ENCODE measurements at regions not wholly inside any gene's neighbourhood (a gene's known extent, or its start where the extent isn't known, plus 50 kb on each side); places are given as distances from the start of the nearest gene placed in this dataset.

DNA sequence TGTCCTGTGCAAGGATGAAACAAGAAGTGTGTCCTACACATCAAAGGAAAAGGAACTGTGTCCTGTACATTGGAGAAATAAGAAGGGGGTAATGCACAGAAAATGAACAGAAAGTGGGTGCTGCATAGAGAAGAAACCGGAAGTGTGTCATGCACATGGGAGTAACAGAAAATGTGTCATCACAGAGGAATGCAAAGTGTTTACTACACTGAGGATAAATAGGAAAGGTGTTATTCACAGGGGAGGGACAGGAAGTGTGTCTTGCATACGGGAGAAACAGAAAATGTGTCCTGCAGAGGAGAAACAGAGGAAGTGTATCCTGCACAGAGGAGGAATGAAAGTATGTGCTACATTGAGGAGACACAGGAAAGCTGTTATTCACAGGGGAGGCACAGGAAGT lies 834.9 kb downstream of the CDY2B start:
- H3K27me3 Mint-ChIP-seq = no peaks in the 10 kb centered on the region
- Histone ChIP-seq H3K4me1 (ENCODE audit: insufficient read depth, low read length) (no peaks in the 10 kb centered on the region), H3K9me3 (ENCODE audit: control insufficient read depth in 1 of 2, insufficient read depth in 1 of 2, low read length in 2 of 2) (peaks cover 0 to 16% of the 10 kb centered on the region in 2 experiments), H3K27me3 (ENCODE audit: control insufficient read depth in 1 of 2, insufficient read depth in 2 of 2, low read length in 2 of 2) (no peaks in the 10 kb centered on the region), H3K27ac (ENCODE audit: low read depth in 1 of 2, low read length in 2 of 2) (no peak overlapping the region), H3K4me3 (ENCODE audit: low read length) (no peak overlapping the region), H3K36me3 (ENCODE audit: insufficient read depth, low read length) (no peaks in the 10 kb centered on the region)
- H3K4me1 Mint-ChIP-seq (ENCODE audit: low read depth) = peaks cover 7% of the 10 kb centered on the region
- H3K36me3 Mint-ChIP-seq (ENCODE audit: low read depth) = peaks cover 8% of the 10 kb centered on the region
- intact Hi-C loops (cut with DNase I, micrococcal nuclease) = no loop called here
- H3K4me3 Mint-ChIP-seq = no peak overlapping the region
- ATAC-seq (ENCODE audit: poor library complexity) (no peak), DNase-seq (no peak)
- TF ChIP-seq, protein P1, sequence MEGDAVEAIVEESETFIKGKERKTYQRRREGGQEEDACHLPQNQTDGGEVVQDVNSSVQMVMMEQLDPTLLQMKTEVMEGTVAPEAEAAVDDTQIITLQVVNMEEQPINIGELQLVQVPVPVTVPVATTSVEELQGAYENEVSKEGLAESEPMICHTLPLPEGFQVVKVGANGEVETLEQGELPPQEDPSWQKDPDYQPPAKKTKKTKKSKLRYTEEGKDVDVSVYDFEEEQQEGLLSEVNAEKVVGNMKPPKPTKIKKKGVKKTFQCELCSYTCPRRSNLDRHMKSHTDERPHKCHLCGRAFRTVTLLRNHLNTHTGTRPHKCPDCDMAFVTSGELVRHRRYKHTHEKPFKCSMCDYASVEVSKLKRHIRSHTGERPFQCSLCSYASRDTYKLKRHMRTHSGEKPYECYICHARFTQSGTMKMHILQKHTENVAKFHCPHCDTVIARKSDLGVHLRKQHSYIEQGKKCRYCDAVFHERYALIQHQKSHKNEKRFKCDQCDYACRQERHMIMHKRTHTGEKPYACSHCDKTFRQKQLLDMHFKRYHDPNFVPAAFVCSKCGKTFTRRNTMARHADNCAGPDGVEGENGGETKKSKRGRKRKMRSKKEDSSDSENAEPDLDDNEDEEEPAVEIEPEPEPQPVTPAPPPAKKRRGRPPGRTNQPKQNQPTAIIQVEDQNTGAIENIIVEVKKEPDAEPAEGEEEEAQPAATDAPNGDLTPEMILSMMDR (IDR thresholded peaks at IDR 0.05) = no peak
- CTCF ChIA-PET = no interaction called here
- H3K9me3 Mint-ChIP-seq = peaks cover 12% of the 10 kb centered on the region
- POLR2A ChIA-PET = no interaction called here
- H3K27ac Mint-ChIP-seq = no peak overlapping the region

DNA sequence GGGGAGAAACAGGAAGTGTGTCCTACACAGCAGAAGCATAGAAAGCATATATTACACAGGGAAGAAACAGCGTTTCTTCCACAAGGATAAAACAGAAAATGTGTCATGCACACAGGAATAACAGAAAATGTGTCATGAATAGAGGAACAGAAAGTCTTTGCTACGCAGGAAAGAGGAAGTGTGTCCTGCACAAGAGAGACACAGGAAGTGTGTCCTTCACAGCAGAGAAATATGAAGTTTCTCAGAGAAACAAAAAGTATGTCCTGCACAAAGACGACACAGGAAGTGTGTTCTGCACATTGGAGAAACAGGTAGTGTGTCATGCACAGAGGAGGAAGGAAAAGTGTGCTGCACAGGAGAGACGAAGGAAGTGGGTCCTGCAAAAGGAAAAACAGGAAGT lies 835.3 kb downstream of the CDY2B start:
- H3K27ac Mint-ChIP-seq = no peak overlapping the region
- H3K9me3 Mint-ChIP-seq = peaks cover 12% of the 10 kb centered on the region

DNA sequence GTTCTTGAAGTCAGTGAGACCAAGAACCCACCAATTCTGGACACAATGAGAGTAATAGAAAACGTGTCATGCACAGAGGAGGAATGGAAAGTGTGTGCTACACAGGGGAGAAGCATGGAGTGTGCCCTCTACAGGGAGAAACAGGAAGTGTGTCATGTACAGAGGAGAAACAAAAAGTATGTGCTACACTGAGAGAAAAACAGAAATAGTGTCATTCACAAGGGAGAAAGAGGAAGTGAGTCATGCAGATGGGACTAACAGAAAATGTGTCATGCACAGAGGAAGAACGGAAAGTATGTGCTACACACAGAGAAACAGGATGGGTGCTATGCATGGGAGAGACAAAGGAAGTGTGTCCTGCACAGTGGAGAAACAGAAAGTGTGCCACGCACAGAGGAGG lies 835.7 kb downstream of the CDY2B start:
- Histone ChIP-seq H3K9me3 (ENCODE audit: control insufficient read depth in 1 of 2, insufficient read depth in 1 of 2, low read length in 2 of 2) (peaks cover 0 to 16% of the 10 kb centered on the region in 2 experiments), H3K4me1 (ENCODE audit: insufficient read depth, low read length) (no peaks in the 10 kb centered on the region), H3K27ac (ENCODE audit: low read depth in 1 of 2, low read length in 2 of 2) (no peak overlapping the region), H3K36me3 (ENCODE audit: insufficient read depth, low read length) (no peaks in the 10 kb centered on the region), H3K4me3 (ENCODE audit: low read length) (no peak overlapping the region), H3K27me3 (ENCODE audit: control insufficient read depth in 1 of 2, insufficient read depth in 2 of 2, low read length in 2 of 2) (no peaks in the 10 kb centered on the region)
- ATAC-seq (ENCODE audit: poor library complexity) (no peak), DNase-seq (no peak)
- Mint-ChIP-seq H3K9me3 (peaks cover 12% of the 10 kb centered on the region), H3K27me3 (no peaks in the 10 kb centered on the region), H3K4me1 (ENCODE audit: low read depth) (peaks cover 7% of the 10 kb centered on the region), H3K36me3 (ENCODE audit: low read depth) (peaks cover 8% of the 10 kb centered on the region), H3K27ac (no peak overlapping the region), H3K4me3 (no peak overlapping the region)
- POLR2A ChIA-PET = no interaction called here
- CTCF ChIA-PET = no interaction called here
- intact Hi-C loops (cut with DNase I, micrococcal nuclease) = no loop called here
- TF ChIP-seq, protein P1 (IDR thresholded peaks at IDR 0.05) = no peak

More for the DNA sequence above, 835.3 kb downstream of the CDY2B start:
- Mint-ChIP-seq H3K4me1 (ENCODE audit: low read depth) (peaks cover 7% of the 10 kb centered on the region), H3K36me3 (ENCODE audit: low read depth) (peaks cover 8% of the 10 kb centered on the region), H3K4me3 (no peak overlapping the region), H3K27me3 (no peaks in the 10 kb centered on the region)
- peaks cover 0 to 16% of the 10 kb centered on the region in 2 experiments for H3K9me3 ChIP-seq (ENCODE audit: control insufficient read depth in 1 of 2, insufficient read depth in 1 of 2, low read length in 2 of 2)
- H3K4me1 ChIP-seq (ENCODE audit: insufficient read depth, low read length) = no peaks in the 10 kb centered on the region
- no peak overlapping the region for H3K27ac ChIP-seq (ENCODE audit: low read depth in 1 of 2, low read length in 2 of 2)
- ATAC-seq (ENCODE audit: poor library complexity) (no peak), DNase-seq (no peak)
- intact Hi-C loops (cut with DNase I, micrococcal nuclease) = no loop called here
- H3K27me3 ChIP-seq (ENCODE audit: control insufficient read depth in 1 of 2, insufficient read depth in 2 of 2, low read length in 2 of 2) = no peaks in the 10 kb centered on the region
- ChIA-PET POLR2A (no interaction called here), CTCF (no interaction called here)
- TF ChIP-seq, protein P1 (IDR thresholded peaks at IDR 0.05) = no peak
- no peak overlapping the region for H3K4me3 ChIP-seq (ENCODE audit: low read length)
- H3K36me3 ChIP-seq (ENCODE audit: insufficient read depth, low read length) = no peaks in the 10 kb centered on the region
